ENCODE measurements at regions not wholly inside any gene's neighbourhood (a gene's known extent, or its start where the extent isn't known, plus 50 kb on each side); places are given as distances from the start of the nearest gene placed in this dataset.
"Not testable (repeated sequence)": the region's sequence is repeated elsewhere in the genome, so short reads cannot be mapped to it uniquely, and the experiment has no call there.

- H3K9me3 Mint-ChIP-seq (ENCODE audit: low read depth): no peaks in the 10 kb centered on the region
- DNase-seq (ENCODE audit: low spot score): no peak
- no peak overlapping the region for H3K4me3 Mint-ChIP-seq (ENCODE audit: unreplicated experiment)
- H3K36me3 Mint-ChIP-seq (ENCODE audit: low read depth): no peaks in the 10 kb centered on the region
- no peak for TF ChIP-seq CTCF (IDR thresholded peaks at IDR 0.05)
- no peak overlapping the region for H3K27ac Mint-ChIP-seq (ENCODE audit: unreplicated experiment)
- H3K27me3 Mint-ChIP-seq (ENCODE audit: low read depth): no peaks in the 10 kb centered on the region
- H3K4me1 Mint-ChIP-seq (ENCODE audit: low read depth): no peaks in the 10 kb centered on the region
Measured at GRCh38 chr9:17075146-17075757, 59.6 kb upstream of the CNTLN start.

- not testable (repeated sequence) for H3K4me1 Mint-ChIP-seq (ENCODE audit: low read depth); H3K27ac Mint-ChIP-seq (ENCODE audit: unreplicated experiment); H3K4me3 Mint-ChIP-seq (ENCODE audit: unreplicated experiment); H3K36me3 Mint-ChIP-seq (ENCODE audit: low read depth); DNase-seq (ENCODE audit: low spot score); H3K27me3 Mint-ChIP-seq (ENCODE audit: low read depth); H3K9me3 Mint-ChIP-seq (ENCODE audit: low read depth)
Measured at GRCh38 chr9:17072563-17072962, 62.3 kb upstream of the CNTLN start.

GRCh38 chr9:17068671-17069070 is 66.2 kb upstream of the CNTLN start:
- no peak for TF ChIP-seq CTCF (IDR thresholded peaks at IDR 0.05)
- no peak overlapping the region for H3K4me3 Mint-ChIP-seq (ENCODE audit: unreplicated experiment)
- H3K4me1 Mint-ChIP-seq (ENCODE audit: low read depth): no peaks in the 10 kb centered on the region
- peaks cover 2% of the 10 kb centered on the region for H3K27me3 Mint-ChIP-seq (ENCODE audit: low read depth)
- no peak for DNase-seq (ENCODE audit: low spot score)
- no peaks in the 10 kb centered on the region for H3K9me3 Mint-ChIP-seq (ENCODE audit: low read depth)
- no peak overlapping the region for H3K27ac Mint-ChIP-seq (ENCODE audit: unreplicated experiment)
- H3K36me3 Mint-ChIP-seq (ENCODE audit: low read depth): no peaks in the 10 kb centered on the region

GRCh38 chr9:17065062-17065461 is 69.8 kb upstream of the CNTLN start:
- Mint-ChIP-seq H3K9me3 (ENCODE audit: low read depth) (no peaks in the 10 kb centered on the region), H3K27me3 (ENCODE audit: low read depth) (peaks cover 2% of the 10 kb centered on the region)
- no peak for DNase-seq (ENCODE audit: low spot score)

GRCh38 chr9:17064558-17064957 is 70.3 kb upstream of the CNTLN start:
- no peak for DNase-seq (ENCODE audit: low spot score)
- H3K36me3 Mint-ChIP-seq (ENCODE audit: low read depth): no peaks in the 10 kb centered on the region
- TF ChIP-seq CTCF (IDR thresholded peaks at IDR 0.05): no peak
- no peak overlapping the region for H3K27ac Mint-ChIP-seq (ENCODE audit: unreplicated experiment)
- no peaks in the 10 kb centered on the region for H3K4me1 Mint-ChIP-seq (ENCODE audit: low read depth)
- H3K27me3 Mint-ChIP-seq (ENCODE audit: low read depth): peaks cover 2% of the 10 kb centered on the region
- H3K4me3 Mint-ChIP-seq (ENCODE audit: unreplicated experiment): no peak overlapping the region
- H3K9me3 Mint-ChIP-seq (ENCODE audit: low read depth): no peaks in the 10 kb centered on the region

More at GRCh38 chr9:17065062-17065461, 69.8 kb upstream of the CNTLN start:
- Mint-ChIP-seq H3K36me3 (ENCODE audit: low read depth) (no peaks in the 10 kb centered on the region), H3K4me3 (ENCODE audit: unreplicated experiment) (no peak overlapping the region), H3K4me1 (ENCODE audit: low read depth) (no peaks in the 10 kb centered on the region), H3K27ac (ENCODE audit: unreplicated experiment) (no peak overlapping the region)
- TF ChIP-seq CTCF (IDR thresholded peaks at IDR 0.05): no peak

- Mint-ChIP-seq H3K9me3 (ENCODE audit: low read depth) (no peaks in the 10 kb centered on the region), H3K27ac (ENCODE audit: unreplicated experiment) (no peak overlapping the region), H3K36me3 (ENCODE audit: low read depth) (no peaks in the 10 kb centered on the region), H3K4me3 (ENCODE audit: unreplicated experiment) (no peak overlapping the region), H3K27me3 (ENCODE audit: low read depth) (peaks cover under 1% of the 10 kb centered on the region), H3K4me1 (ENCODE audit: low read depth) (no peaks in the 10 kb centered on the region)
- DNase-seq (ENCODE audit: low spot score): no peak
- peak; percentile 88 for TF ChIP-seq CTCF (IDR thresholded peaks at IDR 0.05)
Measured at GRCh38 chr9:17063535-17064135, 71.2 kb upstream of the CNTLN start.
